ENCODE measurements at regions not wholly inside any gene's neighbourhood (a gene's known extent, or its start where the extent isn't known, plus 50 kb on each side); places are given as distances from the start of the nearest gene placed in this dataset.

DNA sequence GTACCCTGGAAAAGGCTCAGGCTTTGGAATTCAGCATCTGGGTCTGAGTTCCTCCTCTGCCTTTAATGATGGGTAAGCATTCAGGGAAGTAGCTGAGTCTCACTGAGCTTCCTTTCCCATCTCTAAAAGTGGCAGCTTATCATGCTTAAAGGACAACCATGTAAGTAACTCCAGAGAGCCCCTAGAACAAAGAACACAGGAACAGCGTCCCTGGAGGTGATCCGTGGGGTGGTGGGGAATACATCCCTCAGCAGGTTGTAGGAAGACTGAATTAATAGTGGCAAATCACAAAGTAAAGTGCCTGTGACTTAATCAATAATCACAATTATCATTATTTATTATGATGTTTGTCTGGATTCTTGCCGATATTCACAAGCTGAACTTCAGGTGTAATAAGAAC is 114.7 kb upstream of the ISX start:
- ChIA-PET POLR2A (no interaction called here), CTCF (no interaction called here)
- Mint-ChIP-seq H3K9me3 (no peaks in the 10 kb centered on the region), H3K36me3 (ENCODE audit: low read depth) (no peaks in the 10 kb centered on the region), H3K4me1 (no peaks in the 10 kb centered on the region), H3K4me3 (no peak overlapping the region), H3K27ac (no peak overlapping the region), H3K27me3 (no peaks in the 10 kb centered on the region)
- DNase-seq: no peak

DNA sequence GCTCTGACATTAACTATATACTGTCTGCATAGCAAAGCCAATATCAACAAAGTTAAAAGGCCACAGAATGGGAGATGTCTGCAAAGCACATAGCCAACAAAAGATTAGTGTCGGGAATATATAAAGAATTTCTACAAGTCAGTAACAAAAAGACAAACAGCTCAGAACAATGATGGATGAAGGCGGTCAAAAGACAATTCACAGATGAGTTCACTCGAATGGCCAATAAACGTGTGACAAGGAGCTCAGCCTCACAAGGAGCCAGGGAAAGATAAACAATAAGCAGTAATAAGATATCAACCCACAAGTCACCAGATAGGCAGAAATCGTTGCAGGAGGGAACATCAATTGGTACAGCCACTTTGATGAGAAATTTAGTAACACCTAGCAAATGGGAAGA is 106.0 kb upstream of the ISX start:
- H3K36me3 Mint-ChIP-seq (ENCODE audit: low read depth): no peaks in the 10 kb centered on the region
- CTCF ChIA-PET: no interaction called here
- POLR2A ChIA-PET: no interaction called here
- H3K4me3 Mint-ChIP-seq: no peak overlapping the region
- DNase-seq: no peak
- no peaks in the 10 kb centered on the region for H3K27me3 Mint-ChIP-seq
- H3K9me3 Mint-ChIP-seq: no peaks in the 10 kb centered on the region
- no peaks in the 10 kb centered on the region for H3K4me1 Mint-ChIP-seq
- no peak overlapping the region for H3K27ac Mint-ChIP-seq

DNA sequence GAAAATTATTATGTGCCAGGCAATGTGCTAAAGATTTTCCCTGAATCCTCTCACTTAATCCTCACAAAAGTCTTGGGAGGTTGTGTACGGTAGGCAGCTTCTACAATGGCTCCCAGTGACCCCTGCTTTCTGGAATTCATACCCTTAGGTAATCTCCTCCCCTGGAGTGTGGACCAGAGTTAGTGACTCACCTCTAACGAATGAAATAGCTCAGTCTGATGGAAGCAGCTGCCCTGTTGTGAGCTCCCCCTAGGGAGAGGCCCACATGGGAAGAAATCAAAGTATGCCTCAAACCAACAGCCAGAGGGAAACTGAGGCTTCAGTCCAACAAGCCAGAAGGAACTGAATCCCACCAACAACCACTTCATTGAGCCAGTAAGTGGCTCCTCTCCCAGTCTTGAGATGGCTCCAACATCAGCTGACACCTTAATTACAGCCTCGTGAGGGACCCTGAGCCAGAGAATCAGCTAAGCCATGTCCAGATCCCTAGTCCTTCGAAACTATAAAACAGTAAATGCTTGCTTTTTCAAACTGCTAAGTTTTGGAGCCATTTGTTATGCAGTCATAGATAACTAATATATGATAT is 98.9 kb upstream of the ISX start:
- Mint-ChIP-seq H3K27ac (no peak overlapping the region), H3K27me3 (no peaks in the 10 kb centered on the region), H3K4me3 (no peak overlapping the region), H3K36me3 (ENCODE audit: low read depth) (no peaks in the 10 kb centered on the region), H3K4me1 (no peaks in the 10 kb centered on the region), H3K9me3 (no peaks in the 10 kb centered on the region)
- ChIA-PET POLR2A (no interaction called here), CTCF (no interaction called here)
- no peak for DNase-seq

DNA sequence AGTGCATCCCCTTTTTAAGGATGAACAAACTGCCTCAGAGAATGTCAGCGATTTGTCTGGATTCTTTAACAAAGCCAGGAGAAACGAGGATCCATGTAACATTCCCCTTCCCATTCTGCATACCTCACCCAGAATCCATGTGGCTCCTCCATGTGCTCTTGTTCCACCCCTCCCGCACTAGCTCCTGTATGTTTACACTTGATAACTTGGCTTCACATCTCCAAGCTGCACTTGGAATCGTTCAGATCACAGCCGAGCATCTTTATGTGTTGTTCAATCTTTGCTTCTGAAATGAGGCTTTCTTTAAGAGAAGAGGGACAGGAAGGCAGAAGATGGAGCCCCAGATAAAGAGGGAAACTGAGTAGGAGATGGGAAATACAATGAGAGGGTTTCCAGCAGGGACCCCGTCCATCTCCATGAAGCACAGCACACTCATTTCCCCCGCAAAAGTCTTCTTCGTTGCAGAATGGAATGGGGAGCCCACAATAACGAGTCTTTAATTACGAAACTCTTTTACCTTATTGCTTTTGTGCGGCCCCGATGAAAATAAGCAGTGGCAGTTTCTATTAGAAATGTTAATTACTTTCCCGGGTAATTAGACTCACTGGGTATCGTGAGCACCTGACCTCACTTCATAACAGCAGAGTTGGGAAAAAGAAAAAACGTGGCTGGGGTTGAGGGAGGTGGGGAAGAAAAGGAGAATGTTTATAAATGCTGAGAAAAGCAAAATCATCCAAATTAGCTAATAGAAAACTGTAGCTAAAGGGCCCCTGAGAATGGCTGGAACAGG is 96.8 kb upstream of the ISX start:
- POLR2A ChIA-PET: no interaction called here
- H3K4me1 Mint-ChIP-seq: no peaks in the 10 kb centered on the region
- no peak overlapping the region for H3K4me3 Mint-ChIP-seq
- H3K9me3 Mint-ChIP-seq: no peaks in the 10 kb centered on the region
- H3K27me3 Mint-ChIP-seq: no peaks in the 10 kb centered on the region
- H3K27ac Mint-ChIP-seq: no peak overlapping the region
- CTCF ChIA-PET: no interaction called here
- H3K36me3 Mint-ChIP-seq (ENCODE audit: low read depth): no peaks in the 10 kb centered on the region
- no peak for DNase-seq

DNA sequence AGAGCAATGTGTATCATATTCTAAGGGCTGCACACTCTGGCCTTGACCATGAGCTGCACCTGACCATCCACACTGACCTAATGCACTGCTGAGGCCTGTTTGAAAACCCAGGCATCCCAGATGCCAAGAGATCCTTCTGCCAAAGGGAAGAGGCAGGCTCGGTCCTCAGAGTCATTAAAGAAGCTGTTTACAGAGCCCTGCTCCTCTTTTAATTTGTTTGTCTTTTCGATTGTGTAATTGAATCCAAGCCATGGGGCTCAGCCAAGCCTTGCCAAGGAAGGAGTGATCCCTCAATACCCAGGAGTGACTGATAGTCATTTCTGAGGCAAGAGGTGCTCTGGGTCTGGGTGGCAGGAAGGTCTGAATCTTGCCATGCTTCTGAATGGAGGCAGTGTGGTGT is 94.5 kb upstream of the ISX start:
- ChIA-PET CTCF (no interaction called here), POLR2A (no interaction called here)
- Mint-ChIP-seq H3K27me3 (no peaks in the 10 kb centered on the region), H3K27ac (no peak overlapping the region), H3K4me1 (no peaks in the 10 kb centered on the region), H3K9me3 (peaks cover 8% of the 10 kb centered on the region), H3K36me3 (ENCODE audit: low read depth) (no peaks in the 10 kb centered on the region), H3K4me3 (no peak overlapping the region)
- DNase-seq: no peak

DNA sequence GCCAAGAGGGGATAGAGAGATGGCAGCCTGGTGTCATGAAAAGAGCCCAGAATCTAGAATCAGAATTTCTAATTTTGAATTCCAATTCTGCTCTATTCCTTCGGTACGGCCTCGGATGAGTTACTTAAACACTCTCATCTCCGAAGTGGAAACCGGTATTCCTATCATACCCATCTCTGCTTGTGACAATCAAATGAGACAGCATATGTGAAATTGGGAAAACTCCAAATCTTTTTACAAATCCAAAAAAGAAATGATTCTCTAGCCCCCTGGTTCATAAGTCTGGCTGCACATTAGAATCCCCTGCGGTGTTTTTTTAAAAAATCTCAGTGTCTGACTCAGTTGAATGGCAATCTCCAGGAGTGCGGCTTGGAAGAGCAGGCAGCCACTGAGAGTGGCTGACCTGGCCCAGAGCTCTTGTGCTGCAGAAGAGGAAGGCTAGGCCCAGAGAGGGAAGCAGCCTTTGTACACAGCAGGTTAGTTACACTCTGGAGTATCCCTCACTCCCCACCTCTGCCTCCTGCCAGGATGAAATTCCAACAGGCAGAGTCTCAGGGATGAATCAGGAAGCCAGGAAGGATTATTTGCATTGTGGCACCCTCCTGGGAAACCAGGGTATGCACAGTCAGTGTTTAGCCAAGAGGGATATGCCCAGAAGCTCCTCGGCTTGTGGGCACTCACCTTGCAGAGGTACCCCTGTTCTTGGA is 93.6 kb upstream of the ISX start:
- Mint-ChIP-seq H3K27ac (no peak overlapping the region), H3K4me1 (no peaks in the 10 kb centered on the region), H3K36me3 (ENCODE audit: low read depth) (no peaks in the 10 kb centered on the region), H3K4me3 (no peak overlapping the region), H3K27me3 (no peaks in the 10 kb centered on the region), H3K9me3 (peaks cover 10% of the 10 kb centered on the region)
- CTCF ChIA-PET: no interaction called here
- no peak for DNase-seq
- POLR2A ChIA-PET: no interaction called here

DNA sequence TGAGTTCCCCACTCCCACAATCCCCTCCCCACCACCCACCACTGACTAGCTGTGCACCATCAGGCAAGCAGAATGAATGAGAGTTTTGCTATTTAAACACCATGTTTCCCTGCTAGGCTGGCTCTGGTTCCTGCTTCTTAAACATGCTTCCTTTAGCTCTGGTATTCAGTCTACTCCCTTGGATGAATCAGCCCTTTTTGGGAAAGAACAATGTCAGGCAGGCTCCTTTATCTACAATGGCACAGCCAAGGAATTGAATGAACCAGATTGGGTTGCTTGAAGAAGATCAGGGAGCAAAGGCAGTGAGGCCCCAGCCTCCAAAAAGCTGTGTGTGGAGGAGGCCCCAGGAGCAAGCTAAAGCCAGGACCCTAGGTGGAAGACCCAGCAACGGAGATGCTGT is 92.9 kb upstream of the ISX start:
- no peak overlapping the region for H3K27ac Mint-ChIP-seq
- POLR2A ChIA-PET: no interaction called here
- CTCF ChIA-PET: no interaction called here
- no peak for DNase-seq
- no peaks in the 10 kb centered on the region for H3K4me1 Mint-ChIP-seq
- no peak overlapping the region for H3K4me3 Mint-ChIP-seq
- peaks cover 10% of the 10 kb centered on the region for H3K9me3 Mint-ChIP-seq
- no peaks in the 10 kb centered on the region for H3K36me3 Mint-ChIP-seq (ENCODE audit: low read depth)
- no peaks in the 10 kb centered on the region for H3K27me3 Mint-ChIP-seq

DNA sequence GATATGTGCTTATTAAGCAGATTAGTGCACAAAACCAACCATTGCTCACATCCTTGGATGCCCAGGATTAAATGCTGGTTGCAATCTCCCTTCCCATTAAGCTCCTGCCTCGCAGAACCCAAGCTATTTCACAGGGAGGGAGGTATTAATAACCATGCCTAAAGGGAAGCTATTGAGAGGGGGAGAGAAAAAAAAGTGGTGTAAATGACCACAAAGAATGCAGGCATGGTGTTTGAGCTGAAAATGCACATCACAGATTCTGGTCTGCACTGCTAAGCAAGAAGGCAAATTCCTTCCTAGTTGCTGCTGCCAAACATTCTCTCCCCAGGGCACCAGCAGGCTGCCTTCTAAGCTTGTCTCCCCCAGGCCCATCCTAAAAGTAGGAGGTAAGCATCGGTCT is 92.0 kb upstream of the ISX start:
- Mint-ChIP-seq H3K4me3 (no peak overlapping the region), H3K27ac (no peak overlapping the region), H3K36me3 (ENCODE audit: low read depth) (no peaks in the 10 kb centered on the region), H3K27me3 (no peaks in the 10 kb centered on the region), H3K4me1 (no peaks in the 10 kb centered on the region), H3K9me3 (peaks cover 10% of the 10 kb centered on the region)
- POLR2A ChIA-PET: no interaction called here
- CTCF ChIA-PET: no interaction called here
- no peak for DNase-seq

DNA sequence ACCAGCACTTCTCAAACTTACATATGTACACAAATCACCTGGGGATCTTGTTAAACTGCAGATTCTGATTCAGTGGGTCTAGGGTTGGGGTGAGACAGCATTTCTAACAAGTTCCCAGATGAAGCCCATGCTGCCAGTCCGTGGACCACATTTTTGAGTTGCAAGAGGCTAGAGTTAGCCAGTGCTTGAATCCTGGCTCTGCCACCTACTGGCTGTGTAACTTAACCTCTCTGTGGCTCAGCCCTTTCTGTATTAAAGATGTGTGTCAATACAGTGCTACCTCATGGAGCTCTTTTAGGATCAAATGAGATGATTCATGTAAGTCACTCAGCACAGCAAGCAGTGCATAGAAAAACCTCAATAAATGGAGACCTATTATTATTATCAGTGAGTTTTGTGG is 90.2 kb upstream of the ISX start:
- H3K27ac Mint-ChIP-seq: no peak overlapping the region
- no peak overlapping the region for H3K4me3 Mint-ChIP-seq
- no peaks in the 10 kb centered on the region for H3K4me1 Mint-ChIP-seq
- DNase-seq: no peak
- ChIA-PET CTCF (interaction anchor here (0.6 kb wide), 1 partner anchor 839 kb away, joined by 4 read pairs; no protein-coding TSS in a partner anchor), POLR2A (no interaction called here)
- H3K27me3 Mint-ChIP-seq: no peaks in the 10 kb centered on the region
- no peaks in the 10 kb centered on the region for H3K36me3 Mint-ChIP-seq (ENCODE audit: low read depth)
- H3K9me3 Mint-ChIP-seq: peaks cover 10% of the 10 kb centered on the region

DNA sequence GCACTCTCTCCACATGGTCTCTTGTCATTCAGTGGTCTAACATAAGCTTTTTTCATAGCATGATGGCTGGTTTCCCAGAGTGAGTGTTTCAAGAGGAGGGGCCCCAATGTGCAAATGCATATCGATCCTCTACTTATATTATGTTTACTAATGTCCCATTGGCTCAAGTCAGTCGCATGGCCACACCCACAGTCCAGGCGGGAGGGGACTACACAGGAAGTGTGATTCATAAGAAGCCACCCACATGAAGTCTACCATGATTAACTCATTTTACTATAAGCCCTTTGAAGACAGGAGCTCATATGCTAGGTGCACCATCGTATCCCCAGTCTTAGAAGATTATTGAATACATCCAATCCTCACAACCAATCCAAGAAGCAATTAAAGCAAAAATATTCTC is 89.5 kb upstream of the ISX start:
- no peak overlapping the region for H3K4me3 Mint-ChIP-seq
- no peaks in the 10 kb centered on the region for H3K4me1 Mint-ChIP-seq
- no peak for DNase-seq
- CTCF ChIA-PET: no interaction called here
- no peaks in the 10 kb centered on the region for H3K36me3 Mint-ChIP-seq (ENCODE audit: low read depth)
- POLR2A ChIA-PET: no interaction called here
- H3K27ac Mint-ChIP-seq: no peak overlapping the region
- H3K27me3 Mint-ChIP-seq: no peaks in the 10 kb centered on the region
- H3K9me3 Mint-ChIP-seq: peaks cover 10% of the 10 kb centered on the region

DNA sequence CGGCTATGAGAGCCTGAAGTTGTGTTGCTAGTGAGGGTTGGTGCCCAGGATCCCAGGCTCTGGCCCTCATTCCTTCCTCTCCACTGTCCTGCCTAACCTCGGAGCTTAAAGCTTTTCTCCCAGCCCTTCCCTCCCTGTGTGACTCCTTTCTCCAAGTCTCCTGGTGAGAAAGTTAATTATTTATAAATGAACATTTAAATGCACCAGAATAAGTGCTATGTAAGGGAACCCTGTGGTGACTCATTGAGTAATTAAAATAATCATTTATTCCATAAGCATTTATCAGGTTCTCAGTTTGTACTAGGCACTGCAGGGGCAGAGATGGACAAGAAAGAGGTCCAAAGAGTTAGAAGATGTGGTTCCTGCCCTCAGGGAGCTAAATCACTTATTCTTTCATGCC is 89.1 kb upstream of the ISX start:
- POLR2A ChIA-PET: no interaction called here
- Mint-ChIP-seq H3K36me3 (ENCODE audit: low read depth) (no peaks in the 10 kb centered on the region), H3K4me3 (no peak overlapping the region), H3K27me3 (no peaks in the 10 kb centered on the region), H3K9me3 (peaks cover 10% of the 10 kb centered on the region), H3K4me1 (no peaks in the 10 kb centered on the region), H3K27ac (no peak overlapping the region)
- CTCF ChIA-PET: no interaction called here
- no peak for DNase-seq

DNA sequence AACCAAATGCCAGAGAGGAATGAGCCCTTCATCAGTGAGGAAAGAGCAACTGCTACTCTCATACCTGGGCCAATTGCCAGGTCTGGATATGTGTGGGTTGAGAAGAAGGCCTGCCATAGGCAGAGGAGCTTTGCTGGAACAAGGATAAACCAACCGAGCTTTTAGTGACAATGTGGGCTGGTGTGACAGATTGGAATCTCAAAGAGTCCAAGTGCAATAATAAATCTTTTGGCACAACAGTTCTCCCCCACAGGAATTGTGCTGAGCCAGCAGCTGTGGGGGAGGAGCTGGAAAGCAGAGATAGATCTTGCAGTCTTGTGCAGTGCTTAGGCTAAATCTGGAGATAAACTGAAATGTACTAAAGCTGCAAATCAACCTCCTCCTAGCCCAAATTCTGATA is 79.4 kb upstream of the ISX start:
- H3K9me3 Mint-ChIP-seq: peaks cover 14% of the 10 kb centered on the region
- no peaks in the 10 kb centered on the region for H3K36me3 Mint-ChIP-seq (ENCODE audit: low read depth)
- no peaks in the 10 kb centered on the region for H3K27me3 Mint-ChIP-seq
- no peak overlapping the region for H3K27ac Mint-ChIP-seq
- POLR2A ChIA-PET: no interaction called here
- no peak for DNase-seq
- CTCF ChIA-PET: no interaction called here
- no peaks in the 10 kb centered on the region for H3K4me1 Mint-ChIP-seq
- no peak overlapping the region for H3K4me3 Mint-ChIP-seq

DNA sequence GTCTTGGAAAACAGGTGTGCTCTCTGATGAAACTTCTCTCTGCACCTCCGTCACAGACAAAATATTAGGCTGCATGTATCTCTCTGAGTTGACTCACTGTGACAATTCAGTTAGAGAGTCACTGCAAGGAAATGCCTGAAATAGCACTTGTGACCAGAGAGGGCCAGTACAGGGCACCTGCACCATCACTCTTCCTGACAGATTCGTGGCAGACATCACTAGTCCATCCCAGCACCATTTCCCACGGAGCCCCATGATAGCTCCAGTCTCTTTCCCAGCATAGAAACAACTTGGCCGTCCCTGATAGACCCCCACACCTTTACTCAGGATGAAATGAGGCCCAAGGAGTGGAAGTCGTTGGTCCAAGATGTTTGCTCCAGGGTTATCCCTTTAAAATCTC is 73.3 kb upstream of the ISX start:
- no peak overlapping the region for H3K27ac Mint-ChIP-seq
- DNase-seq: no peak
- no peak overlapping the region for H3K4me3 Mint-ChIP-seq
- H3K27me3 Mint-ChIP-seq: no peaks in the 10 kb centered on the region
- H3K4me1 Mint-ChIP-seq: no peaks in the 10 kb centered on the region
- POLR2A ChIA-PET: no interaction called here
- H3K9me3 Mint-ChIP-seq: peaks cover 7% of the 10 kb centered on the region
- CTCF ChIA-PET: no interaction called here
- H3K36me3 Mint-ChIP-seq (ENCODE audit: low read depth): no peaks in the 10 kb centered on the region

DNA sequence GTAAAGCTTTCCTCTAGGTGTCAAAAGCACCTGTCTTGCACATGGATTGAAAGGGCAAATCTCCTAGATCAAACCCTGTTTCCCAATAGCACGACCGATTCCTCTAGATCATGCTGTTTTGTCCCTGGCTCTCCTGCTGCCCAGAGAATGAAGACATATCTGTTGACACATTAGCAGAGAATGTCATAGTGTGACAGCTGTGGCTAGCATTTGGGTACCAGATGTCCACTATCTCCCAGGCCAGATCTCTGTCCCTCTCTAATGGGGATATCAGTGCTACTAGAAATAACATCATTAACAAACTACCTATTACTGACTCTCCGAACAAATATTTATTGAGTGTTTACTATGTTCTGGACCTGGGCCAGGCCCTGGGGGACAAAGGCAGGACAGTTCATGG is 72.4 kb upstream of the ISX start:
- H3K36me3 Mint-ChIP-seq (ENCODE audit: low read depth): no peaks in the 10 kb centered on the region
- H3K4me1 Mint-ChIP-seq: no peaks in the 10 kb centered on the region
- H3K4me3 Mint-ChIP-seq: no peak overlapping the region
- ChIA-PET POLR2A (no interaction called here), CTCF (interaction anchor here (1.6 kb wide), 1 partner anchor 13 kb away, joined by 3 read pairs; no protein-coding TSS in a partner anchor)
- H3K9me3 Mint-ChIP-seq: no peaks in the 10 kb centered on the region
- no peak overlapping the region for H3K27ac Mint-ChIP-seq
- no peak for DNase-seq
- no peaks in the 10 kb centered on the region for H3K27me3 Mint-ChIP-seq

Measured in activated CD4-positive, alpha-beta T cell treated with anti-CD3 and anti-CD28 coated beads, Interleukin-2, amount 10 ng/mL, durations not matched to agents 7 days and 5 days (primary cell).